ENCODE measurements at regions not wholly inside any gene's neighbourhood (a gene's known extent, or its start where the extent isn't known, plus 50 kb on each side); places are given as distances from the start of the nearest gene placed in this dataset.

GRCh38 chr2:129174143-129174542, 805.3 kb upstream of the RAB6C start:
- no peak for TF ChIP-seq CTCF (IDR thresholded peaks at IDR 0.05; ENCODE audit: low read depth, low read length, missing input control)
- no peak for TF ChIP-seq SP1 (IDR thresholded peaks at IDR 0.05)
- no peak for TF ChIP-seq ATF3 (IDR thresholded peaks at IDR 0.05)
- no peak for TF ChIP-seq REST (IDR thresholded peaks at IDR 0.05)
- no peak for TF ChIP-seq TAF1 (conservative IDR thresholded peaks at IDR 0.05)
- TF ChIP-seq YY1 (IDR thresholded peaks at IDR 0.05), result no peak
- TF ChIP-seq GABPA (IDR thresholded peaks at IDR 0.05 in 1 of 2, conservative IDR thresholded peaks at IDR 0.05 in 1 of 2), result no peak
- TF ChIP-seq EGR1 (IDR thresholded peaks at IDR 0.05; ENCODE audit: low read depth in 2 of 2), result no peak
- TF ChIP-seq FOXA2 (IDR thresholded peaks at IDR 0.05), result no peak
- no peak for TF ChIP-seq ZBTB33 (IDR thresholded peaks at IDR 0.05)
- no peak for TF ChIP-seq MAX (IDR thresholded peaks at IDR 0.05)
- TF ChIP-seq RXRA (IDR thresholded peaks at IDR 0.05), result no peak

Data from liver (tissue), 3 donors.